ENCODE measurements at regions not wholly inside any gene's neighbourhood (a gene's known extent, or its start where the extent isn't known, plus 50 kb on each side); places are given as distances from the start of the nearest gene placed in this dataset.

DNA sequence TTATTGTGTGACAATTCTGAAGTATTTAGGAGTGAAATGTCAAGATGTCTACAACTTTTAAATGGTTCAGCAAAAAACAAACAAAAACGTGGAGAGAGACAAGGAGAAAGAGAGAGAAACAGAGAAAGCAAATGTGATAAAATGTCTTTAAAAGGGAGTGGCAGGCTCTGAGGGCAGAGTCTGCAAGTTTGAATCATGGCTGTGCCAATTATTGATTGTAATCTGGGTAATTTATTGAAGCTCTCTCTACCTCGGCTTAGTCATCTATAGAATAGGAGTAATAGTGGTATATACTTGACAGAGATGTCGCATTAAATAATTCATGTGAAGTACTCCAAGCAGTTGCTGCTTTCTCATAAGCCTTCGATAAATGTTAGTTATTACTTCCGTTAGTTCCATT is 61.3 kb upstream of the ARID1B start:
- TF ChIP-seq, protein P1, sequence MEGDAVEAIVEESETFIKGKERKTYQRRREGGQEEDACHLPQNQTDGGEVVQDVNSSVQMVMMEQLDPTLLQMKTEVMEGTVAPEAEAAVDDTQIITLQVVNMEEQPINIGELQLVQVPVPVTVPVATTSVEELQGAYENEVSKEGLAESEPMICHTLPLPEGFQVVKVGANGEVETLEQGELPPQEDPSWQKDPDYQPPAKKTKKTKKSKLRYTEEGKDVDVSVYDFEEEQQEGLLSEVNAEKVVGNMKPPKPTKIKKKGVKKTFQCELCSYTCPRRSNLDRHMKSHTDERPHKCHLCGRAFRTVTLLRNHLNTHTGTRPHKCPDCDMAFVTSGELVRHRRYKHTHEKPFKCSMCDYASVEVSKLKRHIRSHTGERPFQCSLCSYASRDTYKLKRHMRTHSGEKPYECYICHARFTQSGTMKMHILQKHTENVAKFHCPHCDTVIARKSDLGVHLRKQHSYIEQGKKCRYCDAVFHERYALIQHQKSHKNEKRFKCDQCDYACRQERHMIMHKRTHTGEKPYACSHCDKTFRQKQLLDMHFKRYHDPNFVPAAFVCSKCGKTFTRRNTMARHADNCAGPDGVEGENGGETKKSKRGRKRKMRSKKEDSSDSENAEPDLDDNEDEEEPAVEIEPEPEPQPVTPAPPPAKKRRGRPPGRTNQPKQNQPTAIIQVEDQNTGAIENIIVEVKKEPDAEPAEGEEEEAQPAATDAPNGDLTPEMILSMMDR (IDR thresholded peaks at IDR 0.05) = no peak
- TF ChIP-seq POLR2A (IDR thresholded peaks at IDR 0.05; ENCODE audit: low read length) (no peak), RFX5 (IDR thresholded peaks at IDR 0.05) (no peak), HOXB13 (CRISPR knock-in tag; IDR thresholded peaks at IDR 0.05; ENCODE audit: low read depth) (no peak), JUN (IDR thresholded peaks at IDR 0.05) (no peak), CHD2 (IDR thresholded peaks at IDR 0.05; ENCODE audit: low read length, partially characterized antibody) (no peak), CHD4 (IDR thresholded peaks at IDR 0.05; ENCODE audit: borderline replicate concordance) (no peak)
- TF ChIP-seq, protein P2, sequence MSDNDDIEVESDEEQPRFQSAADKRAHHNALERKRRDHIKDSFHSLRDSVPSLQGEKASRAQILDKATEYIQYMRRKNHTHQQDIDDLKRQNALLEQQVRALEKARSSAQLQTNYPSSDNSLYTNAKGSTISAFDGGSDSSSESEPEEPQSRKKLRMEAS (IDR thresholded peaks at IDR 0.05) = no peak

All from A549 (cell line).